ENCODE measurements at regions not wholly inside any gene's neighbourhood (a gene's known extent, or its start where the extent isn't known, plus 50 kb on each side); places are given as distances from the start of the nearest gene placed in this dataset.

- DNase-seq (ENCODE audit: low read depth in 2 of 2), result no peak
Measured at GRCh38 chr10:21263263-21263803, 262.1 kb downstream of the SKIDA1 start.

- DNase-seq (ENCODE audit: low read depth in 2 of 2), result no peak
Measured at GRCh38 chr10:21261842-21262294, 263.6 kb downstream of the SKIDA1 start.

DNA sequence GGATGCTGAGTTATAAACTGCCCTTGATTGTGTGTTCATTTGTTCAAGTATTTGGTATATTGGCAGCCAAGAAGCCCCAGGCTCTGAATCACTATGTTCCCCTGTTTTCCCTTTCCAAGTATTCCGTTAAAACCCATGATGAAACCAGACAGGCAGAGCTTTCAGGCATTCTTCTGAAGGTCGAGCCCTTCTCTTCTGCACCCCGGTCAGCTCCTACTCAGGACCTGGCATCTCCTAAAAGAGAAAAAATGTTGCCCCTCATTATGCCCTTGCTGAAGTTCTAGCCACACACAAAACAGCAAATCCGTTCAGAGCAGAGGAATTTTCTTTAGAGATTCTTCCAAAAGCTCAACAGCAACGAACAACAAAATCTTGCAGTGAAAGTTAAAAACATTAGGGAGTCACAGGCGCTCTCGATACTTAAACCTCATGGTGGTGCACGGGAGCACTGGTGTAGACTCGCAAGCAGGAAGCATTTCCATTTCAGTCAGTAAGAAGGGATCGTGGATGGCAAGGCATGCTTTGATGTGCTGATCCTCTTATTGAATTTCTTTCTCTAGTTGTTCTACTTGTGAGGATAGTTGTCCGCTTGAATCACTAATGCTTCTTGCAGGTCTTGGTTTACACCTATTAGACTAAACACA is 264.9 kb downstream of the SKIDA1 start:
- DNase-seq (ENCODE audit: low read depth in 2 of 2), result no peak

DNA sequence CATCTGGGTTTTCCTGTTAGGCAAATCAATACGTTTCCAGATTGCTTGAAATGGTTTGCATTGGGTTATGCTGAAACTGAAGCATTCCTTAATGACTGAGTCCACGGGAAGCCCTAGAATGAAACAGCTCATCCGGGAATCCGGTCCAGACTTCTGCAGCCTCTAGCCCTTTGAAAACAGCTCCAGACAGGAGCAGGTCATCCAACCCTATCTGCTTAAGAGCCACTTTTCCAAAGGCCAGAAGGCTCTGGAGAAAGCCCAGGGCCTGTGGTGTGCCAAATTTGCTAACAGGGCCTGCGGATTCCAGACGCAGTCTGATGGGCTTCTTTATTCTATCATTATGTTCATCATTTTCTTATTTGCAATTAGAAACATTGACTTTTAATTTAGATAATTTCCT is 265.4 kb downstream of the SKIDA1 start:
- DNase-seq (ENCODE audit: low read depth in 2 of 2), result no peak

DNA sequence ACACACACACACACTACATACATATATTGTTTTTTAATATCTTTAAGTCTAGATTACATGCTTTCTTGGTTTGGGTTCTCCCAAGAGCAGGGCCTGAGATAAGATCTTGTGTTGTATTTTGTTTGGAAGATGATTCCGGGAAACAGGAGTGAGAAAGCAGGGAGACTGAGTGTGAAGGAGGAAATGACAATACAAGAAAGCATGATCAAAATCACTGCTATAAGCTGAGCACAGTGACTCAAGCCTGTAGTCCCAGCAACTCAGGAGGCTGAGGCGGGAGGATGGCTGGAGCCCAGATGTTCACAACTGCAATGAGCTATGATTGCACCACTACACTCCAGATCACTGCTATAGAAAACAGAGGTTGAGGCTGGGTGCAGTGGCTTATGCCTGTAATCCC is 267.6 kb downstream of the SKIDA1 start:
- no peak for DNase-seq (ENCODE audit: low read depth in 2 of 2)

DNA sequence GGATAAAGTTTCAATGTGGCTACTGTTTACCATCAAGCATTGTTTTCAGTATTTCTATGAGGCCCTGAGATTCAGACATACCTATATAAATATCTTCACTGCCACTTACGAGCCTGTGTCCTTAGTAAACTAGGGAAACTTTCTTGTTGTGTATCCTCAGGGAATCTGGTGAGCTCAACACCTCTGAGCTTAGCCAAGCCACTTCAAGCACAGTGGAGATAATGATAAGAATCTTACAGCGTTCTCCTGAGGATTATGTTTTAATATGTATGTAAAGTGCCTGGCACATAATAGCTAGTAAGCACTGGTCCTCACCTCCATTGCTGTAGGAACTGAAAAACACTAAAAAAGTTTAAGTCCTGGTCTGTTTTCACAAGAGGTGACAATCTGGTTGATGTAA is 268.3 kb downstream of the SKIDA1 start:
- no peak for DNase-seq (ENCODE audit: low read depth in 2 of 2)

- no peak for DNase-seq (ENCODE audit: low read depth in 2 of 2)
Measured at GRCh38 chr10:21249435-21249834, 276.0 kb downstream of the SKIDA1 start.

GRCh38 chr10:21247592-21247991 is 277.9 kb downstream of the SKIDA1 start:
- no peak for DNase-seq (ENCODE audit: low read depth in 2 of 2)

GRCh38 chr10:21246178-21246577 is 279.3 kb downstream of the SKIDA1 start:
- DNase-seq (ENCODE audit: low read depth in 2 of 2), result no peak

DNA sequence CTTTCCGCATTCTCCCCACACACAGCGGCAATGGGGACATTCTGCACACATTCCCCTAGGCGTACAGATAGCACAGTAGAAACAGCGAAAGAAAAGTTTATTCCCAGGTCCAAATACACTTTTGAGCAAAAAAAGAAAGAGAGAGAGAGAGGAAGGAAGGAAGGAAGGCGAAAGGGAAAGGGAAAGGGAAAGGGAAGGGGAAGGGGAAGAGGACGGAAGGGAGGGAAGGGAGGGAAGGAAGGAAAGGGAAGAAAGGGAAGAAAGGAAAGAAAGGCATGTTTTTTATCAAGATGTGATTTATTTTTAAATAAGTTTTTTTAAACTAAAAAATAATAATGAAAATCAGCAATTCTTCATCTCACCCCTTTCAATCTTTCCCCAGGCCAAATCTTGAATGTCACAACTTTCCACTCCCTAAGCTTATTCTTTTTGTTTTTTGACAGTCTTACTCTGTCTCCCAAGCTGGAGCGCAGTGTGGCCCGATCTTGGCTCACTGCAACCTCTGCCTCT is 281.7 kb downstream of the SKIDA1 start:
- DNase-seq (ENCODE audit: low read depth in 2 of 2), result no peak

DNA sequence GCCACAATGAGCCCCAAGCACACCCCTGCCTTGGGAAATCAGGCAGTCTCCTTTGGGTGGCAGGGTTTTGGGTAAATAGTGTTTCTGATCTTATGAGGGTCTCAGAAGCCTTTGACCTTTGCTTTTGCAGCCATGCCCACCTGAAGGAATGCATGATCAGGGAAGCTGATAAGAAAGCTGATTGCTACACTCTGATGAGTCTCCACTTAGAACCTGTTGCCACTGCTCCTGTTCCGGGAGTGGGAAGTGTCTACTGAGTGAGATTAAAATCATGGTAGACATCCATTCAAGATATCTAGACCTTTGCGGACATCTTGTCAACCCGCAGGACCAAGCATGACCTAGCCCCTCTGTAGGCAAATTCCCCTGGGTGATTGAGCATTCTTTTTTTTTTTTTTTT is 282.6 kb downstream of the SKIDA1 start:
- DNase-seq (ENCODE audit: low read depth in 2 of 2), result no peak

GRCh38 chr10:21238717-21239116 is 286.8 kb downstream of the SKIDA1 start:
- no peak for DNase-seq (ENCODE audit: low read depth in 2 of 2)

- DNase-seq (ENCODE audit: low read depth in 2 of 2), result no peak
Measured at GRCh38 chr10:21238044-21238443, 287.4 kb downstream of the SKIDA1 start.

- no peak for DNase-seq (ENCODE audit: low read depth in 2 of 2)
Measured at GRCh38 chr10:21234761-21235160, 290.7 kb downstream of the SKIDA1 start.

DNA sequence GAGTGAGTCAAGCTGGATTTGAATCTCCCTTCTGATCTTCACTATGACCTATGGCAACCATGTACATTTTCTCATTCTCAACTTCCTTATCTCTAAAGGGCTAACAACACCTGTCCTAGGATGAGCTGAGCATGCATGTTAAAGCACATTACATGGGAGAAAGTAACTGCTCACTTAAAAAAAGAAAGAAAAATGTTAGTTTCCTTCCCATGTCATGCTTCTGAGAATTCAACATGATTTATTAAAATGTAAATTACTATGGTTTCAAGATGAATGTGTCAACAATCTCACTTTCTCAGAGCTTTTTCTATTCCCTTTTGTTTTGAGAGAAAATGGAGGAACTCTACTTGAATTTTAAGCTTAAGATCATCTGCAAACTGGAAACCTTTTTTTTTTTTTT is 295.3 kb downstream of the SKIDA1 start:
- no peak for DNase-seq (ENCODE audit: low read depth in 2 of 2)

DNA sequence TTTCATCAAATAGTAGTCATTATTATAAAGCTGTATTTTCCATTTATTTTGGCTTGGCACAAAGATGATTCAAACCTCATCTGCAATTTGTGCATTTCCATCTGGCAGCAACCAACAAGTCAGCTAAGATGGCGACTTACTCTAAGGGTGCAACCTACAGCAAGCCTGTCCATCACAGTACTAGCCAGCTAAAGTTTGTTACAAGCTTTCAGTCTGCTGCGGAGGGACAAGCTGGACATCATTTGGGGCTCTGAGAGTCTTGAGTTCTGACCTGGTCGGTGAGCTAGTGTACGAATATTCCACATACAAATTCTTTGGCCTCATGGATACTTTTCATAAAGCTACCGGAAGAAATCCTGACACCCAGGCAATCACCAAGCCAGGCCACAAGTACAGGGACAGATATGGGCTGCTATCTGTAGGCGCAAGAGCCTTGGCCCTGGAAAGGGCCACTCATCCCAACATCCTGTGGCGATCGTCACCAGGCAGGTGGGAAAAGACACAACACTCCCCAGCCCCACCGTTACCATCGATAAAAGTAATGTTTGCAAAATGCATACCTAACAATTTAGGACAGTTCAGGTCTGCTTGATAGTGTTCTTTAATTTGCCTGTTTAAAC is 307.6 kb downstream of the SKIDA1 start:
- DNase-seq (ENCODE audit: low read depth in 2 of 2), result no peak

DNA sequence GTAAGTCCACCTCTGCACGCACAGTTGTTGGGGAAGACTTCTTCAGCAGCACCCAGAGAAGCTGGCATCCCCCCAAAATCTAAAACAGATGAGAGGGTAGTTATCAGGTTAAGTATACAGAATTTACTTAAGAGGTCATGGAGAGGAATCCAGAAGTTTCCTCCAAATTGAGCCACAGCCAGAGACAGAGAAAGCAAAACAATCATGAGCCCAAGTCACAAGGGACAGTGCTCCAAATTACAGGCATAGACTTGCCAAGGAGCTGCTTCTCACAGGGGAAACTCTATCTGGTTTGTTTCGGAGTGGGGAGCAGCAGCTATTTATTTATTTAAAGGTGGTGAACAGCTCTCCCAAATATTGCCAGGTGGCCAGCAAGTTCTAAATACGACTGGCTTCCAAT is 308.4 kb downstream of the SKIDA1 start:
- DNase-seq (ENCODE audit: low read depth in 2 of 2), result no peak

DNA sequence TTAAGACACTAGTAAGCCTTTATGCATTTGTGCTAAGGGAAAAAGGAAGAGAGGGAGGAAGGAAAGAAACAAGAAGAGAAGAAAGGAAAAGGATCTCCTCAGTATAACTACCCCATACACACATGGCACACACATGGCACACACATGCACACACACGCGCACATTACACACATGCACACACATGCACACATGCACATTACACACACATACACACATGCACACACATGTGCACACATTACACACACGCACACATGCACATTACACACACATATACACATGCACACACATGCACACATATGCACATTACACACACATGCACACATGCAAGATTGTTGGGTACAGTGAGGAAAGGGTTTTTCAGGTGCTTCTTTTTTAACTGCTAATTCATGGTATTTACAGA is 311.2 kb downstream of the SKIDA1 start:
- no peak for DNase-seq (ENCODE audit: low read depth in 2 of 2)

DNA sequence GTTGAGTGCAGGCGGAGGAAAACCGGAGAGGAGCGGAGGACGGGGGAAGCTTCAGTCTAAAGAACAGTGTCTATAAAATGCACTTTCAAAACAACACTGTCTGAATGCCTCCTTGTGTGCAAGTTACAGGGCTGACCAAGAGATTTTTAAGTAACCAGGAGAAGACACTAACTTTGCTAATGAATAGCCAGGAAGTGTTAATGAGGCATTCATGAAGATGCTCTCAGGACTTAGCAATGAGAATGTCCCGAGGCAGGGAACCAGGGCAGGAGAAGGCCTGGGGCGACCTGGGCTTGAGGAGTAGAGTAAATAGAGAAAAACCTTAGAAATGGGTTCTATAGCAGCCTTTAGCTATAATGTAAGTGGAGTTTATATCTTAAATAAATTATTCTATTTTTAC is 312.1 kb downstream of the SKIDA1 start:
- no peak for DNase-seq (ENCODE audit: low read depth in 2 of 2)

GRCh38 chr10:21212912-21213311 is 312.6 kb downstream of the SKIDA1 start:
- DNase-seq (ENCODE audit: low read depth in 2 of 2), result no peak

- no peak for DNase-seq (ENCODE audit: low read depth in 2 of 2)
Measured at GRCh38 chr10:21212348-21212747, 313.1 kb downstream of the SKIDA1 start.

- DNase-seq (ENCODE audit: low read depth in 2 of 2), result no peak
Measured at GRCh38 chr10:21209495-21209894, 312.4 kb upstream of the NEBL start.

- DNase-seq (ENCODE audit: low read depth in 2 of 2), result no peak
Measured at GRCh38 chr10:21208666-21209316, 311.7 kb upstream of the NEBL start.

All from stimulated activated CD8-positive, alpha-beta memory T cell treated with anti-CD3 and anti-CD28 coated beads, Interleukin-15, amount 100 ng/mL, for 48 hours (primary cell).